NCI-H2081 treated with DMSO at 0.1 percent for 48 hours (cell line): ENCODE measurements at regions not wholly inside any gene's neighbourhood (a gene's known extent, or its start where the extent isn't known, plus 50 kb on each side); places are given as distances from the start of the nearest gene placed in this dataset.

ENCODE experiments used
- DNase-seq: peaks from one replicate; lab custom pipeline; 2025; lab: John Stamatoyannopoulos, UW

DNA sequence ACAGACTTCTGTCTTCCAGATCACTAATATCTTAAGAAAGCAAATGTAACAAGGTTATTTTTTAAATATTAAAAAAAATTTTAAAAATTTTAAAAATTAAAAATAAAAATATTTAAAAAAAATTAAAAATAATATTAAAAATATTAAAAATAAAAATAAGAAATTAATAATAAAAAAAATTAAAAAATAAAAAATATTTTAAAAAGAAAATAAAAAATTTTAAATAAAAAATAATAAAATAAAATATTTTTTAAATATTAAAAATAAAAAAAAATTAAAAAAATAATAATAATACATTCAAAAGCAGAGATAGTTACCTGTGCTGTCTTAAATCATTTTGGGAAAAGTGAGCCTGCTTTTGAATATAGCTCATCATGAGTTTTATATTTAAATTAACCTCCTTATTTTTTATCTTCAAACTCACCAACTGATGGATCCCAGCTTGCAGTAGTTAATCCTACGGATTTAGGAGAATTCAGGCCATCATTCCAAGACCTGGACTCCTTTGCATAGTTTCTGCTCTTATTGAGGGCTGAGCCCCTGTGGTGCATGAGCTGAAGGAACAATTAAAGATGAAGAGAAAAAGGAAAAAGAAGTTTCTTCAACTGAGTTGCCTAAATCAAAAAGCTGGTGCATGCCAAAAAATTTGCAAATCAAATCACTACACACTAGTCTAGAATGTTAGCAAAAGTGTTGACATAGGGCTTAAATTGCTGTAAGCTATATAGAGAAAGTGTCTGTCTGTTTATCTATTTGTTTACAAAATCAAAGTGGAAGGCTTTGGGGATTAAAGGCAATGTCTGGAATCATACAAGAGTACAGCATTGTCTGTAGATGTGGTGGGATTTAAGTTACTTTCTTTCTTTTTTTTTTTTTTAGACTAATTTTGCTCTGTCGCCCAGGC is 50.5 kb upstream of the ZNF438 start:
- DNase-seq = no peak

DNA sequence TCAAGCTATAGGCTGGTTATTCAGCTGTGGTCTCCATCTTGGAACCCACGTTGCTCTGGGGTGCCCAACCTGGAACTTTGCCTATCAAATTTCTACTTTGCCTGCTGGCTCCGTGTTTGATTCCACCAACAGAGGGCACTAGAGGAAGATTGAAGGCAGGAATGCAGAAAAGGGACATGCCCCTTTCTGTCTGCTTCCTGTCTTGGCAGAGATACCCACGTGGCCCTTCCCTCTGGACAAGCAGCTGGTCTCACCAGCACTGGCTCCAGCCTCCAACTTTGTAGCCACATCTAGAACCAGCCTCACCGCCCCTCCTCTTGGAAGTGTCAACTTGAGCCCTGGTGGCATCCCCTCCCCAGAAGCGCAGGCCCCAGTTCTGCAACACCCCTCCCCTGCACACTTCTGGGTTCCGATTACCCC is 52.1 kb upstream of the ZNF438 start:
- peak; percentile 2 for DNase-seq

DNA sequence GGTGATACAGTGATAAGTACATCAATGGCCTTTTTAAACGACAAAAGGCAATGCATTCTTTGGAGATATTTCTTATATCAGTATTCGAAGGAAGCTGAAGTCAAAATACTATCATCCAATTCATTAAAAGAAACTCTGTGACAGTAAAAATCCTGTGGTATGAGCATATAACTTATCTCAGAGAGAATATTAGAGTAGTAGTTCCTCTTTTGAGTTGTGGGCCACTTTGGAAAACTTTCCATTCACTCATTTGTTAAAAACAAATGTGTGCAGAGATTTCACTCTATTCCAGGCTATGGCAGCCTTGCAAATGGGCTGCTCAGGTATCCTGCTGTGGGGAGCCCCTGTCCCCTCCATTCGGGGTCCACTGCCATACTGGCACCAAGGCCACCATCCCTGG is 55.3 kb upstream of the ZNF438 start:
- DNase-seq = no peak

DNA sequence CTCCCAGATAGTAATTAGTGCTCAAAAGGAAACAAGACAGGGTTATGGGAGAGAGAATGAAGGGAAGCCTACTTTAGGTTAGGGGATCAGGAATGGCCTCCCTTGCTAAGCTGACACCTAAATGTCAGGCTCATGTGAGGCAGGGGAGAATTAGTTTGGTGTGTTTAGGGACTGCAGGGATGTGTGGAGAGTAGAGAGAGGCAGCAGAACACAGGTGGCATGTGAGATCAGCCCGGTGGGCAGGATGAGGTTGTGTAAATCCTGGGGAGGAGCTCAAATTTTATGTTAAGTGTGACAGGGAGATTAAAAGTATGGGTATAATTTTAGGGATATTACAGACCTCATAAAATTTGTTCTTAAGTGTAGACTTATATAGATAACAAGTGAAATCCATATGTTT is 56.2 kb upstream of the ZNF438 start:
- no peak for DNase-seq

DNA sequence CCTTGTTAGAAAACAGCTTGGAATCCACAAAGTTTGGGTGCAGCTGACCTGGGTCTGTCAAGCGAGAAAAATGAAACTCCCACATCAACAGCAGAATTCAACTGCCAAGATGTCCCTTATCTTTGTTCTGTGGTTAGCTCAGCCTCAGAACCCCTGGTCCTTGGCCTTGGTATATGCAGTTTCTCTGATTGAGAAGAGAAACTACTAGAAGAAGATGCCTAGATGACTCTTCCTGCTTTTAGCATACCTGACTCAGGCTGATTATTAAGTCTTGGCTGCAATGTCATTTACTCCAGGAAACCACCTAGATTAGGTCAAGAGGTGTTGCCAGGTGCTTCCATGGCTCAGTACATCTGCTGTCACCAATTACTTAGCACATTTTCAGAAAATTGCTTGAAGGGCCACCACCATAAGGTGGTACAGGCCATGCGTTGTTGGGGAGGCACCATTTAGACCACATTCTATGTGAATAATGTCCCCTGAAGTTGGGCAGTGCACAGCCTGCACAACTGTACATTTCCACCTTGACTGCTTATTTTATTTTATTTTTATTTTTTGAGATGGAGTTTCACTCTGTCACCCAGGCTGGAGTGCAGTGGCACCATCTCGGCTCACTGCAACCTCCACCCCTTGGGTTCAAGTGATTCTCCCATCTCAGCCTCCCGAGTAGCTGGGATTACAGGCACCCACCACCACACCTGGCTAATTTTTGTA is 59.4 kb upstream of the ZNF438 start:
- no peak for DNase-seq

DNA sequence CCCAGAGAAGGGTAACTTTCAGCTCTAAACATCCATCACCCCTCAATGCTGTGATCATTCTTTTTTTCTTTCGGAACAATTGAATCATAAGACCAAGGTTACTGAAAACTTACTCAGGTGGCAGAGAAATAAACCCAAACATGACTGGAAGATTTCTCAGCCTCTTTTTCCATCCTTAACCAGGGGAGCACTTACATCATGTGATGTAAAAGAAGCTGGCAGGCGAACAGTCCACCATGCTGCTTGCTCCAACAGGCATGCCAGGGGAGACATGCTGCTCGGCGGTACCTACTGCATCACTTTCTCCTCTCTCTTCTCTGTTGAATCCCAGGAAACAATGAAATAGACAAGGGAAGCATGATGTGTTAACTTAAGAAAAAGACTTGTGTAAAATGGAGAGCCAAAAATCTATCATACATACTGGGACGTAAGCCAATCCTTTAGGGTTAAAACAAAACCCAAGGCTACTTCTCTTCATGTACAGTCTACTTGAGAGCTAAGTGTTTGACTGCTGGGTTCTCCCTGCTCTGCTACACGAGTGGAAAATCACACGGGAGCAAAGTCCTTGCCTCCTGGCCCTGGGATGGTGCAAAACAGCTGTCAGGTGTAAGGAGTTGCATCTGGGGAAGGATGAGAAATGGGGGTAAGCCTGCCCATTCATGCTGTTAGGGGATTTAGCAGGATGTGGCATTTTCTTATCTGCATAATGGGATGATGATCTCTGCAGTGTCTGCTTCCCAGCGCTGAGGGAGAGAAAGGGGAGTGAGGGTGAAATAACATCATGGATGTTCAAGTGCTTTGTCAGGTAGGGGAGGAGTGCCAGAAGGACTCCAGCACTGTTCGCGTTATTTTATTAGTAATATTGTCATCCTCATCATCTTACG is 64.3 kb upstream of the ZNF438 start:
- DNase-seq = no peak

DNA sequence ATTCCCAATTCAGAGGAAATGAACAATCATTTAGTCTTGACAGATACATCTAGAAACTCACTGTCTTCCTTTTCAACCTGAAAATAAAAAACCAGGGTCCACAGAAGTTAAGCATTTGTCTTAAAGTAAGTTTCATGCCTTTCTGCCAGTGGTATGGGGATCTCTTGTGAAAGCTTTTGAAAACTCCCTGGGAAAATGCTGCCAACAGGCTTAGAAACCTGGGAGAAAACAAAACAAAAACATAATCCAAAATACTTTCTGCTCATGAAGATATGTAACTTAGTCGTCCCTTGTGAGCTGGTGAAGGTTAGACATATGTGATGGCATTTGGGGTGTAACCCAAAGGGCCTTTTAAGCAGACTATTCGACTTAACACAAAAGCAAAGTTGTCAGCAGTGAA is 66.4 kb upstream of the ZNF438 start:
- DNase-seq = no peak

DNA sequence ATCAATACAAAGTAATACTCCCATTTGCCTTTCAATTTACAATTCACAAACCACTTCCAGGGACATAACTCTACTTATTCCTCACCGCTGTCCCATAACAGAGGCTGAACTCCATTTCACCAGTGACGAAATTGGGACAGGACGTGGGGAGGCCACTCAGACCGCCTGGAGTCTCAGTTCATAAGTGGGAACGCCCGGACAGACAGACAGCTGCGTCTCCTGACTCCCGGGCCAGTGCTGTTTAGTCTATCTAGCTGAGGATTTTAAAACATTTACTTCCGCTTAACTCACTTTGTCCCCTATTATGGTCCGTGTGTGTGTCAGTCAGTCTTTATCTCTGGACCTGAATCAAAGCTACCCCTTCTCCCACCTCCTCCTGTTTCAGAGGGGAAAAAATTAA is 67.4 kb upstream of the ZNF438 start:
- no peak for DNase-seq

DNA sequence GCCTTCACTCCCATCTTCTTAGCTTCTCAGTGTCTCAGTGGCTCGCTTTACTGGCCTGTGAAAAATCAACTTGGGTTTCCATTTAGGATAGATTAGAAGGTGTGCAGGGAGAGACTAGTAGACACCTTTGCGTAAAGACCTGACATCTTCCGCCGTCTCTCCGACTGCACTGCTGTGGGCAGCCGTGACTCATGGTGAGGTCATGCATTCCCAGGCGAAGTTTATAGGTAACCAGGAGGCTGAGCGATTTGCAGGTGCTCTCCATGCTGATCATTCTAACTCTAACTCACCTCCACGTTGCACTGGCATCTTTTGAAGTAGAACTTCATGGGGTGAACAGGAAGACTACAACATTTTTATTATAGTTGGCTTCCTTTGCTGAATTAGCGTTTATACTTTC is 68.0 kb upstream of the ZNF438 start:
- no peak for DNase-seq

DNA sequence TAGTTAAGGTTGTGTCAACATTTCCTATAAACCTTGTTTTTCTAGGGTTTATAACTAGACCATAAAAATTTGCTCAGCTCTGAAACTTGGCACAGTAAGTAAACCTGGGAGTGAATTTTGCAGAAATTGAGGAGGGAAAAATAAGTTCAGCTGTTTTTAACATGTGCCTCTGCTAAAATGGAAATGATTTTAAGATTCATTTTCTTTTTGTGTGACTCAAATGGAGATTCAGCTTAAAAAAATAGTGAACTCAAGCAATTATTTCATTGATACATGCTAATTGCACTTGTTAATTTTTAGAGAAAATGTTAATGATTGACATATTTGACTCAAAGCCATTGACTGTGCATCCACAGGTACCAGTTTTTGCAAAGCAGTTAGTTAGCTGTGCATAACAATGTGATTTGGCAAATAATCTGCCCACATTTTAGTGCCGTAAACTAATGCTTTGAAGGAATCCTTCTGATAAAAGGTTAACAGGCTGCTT is 68.5 kb upstream of the ZNF438 start:
- no peak for DNase-seq

DNA sequence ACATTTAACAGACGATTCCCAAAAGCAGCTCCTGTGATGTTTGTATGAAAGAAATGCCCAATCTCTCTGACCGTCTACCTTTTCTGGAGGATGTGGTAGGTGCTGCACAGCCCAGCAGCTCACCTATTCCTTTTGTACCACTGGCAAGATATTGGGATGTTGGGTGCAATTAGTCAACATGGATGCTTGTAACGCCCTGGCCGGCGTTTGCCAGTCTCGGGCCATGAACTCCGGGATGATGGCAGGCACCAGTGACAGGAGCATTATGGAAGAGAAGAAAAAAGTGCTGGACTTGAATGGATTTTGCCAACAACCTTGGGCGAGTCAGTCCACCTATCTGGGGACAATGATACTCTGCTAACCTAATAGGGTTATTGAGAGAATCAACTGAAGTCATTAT is 69.0 kb upstream of the ZNF438 start:
- DNase-seq = no peak

DNA sequence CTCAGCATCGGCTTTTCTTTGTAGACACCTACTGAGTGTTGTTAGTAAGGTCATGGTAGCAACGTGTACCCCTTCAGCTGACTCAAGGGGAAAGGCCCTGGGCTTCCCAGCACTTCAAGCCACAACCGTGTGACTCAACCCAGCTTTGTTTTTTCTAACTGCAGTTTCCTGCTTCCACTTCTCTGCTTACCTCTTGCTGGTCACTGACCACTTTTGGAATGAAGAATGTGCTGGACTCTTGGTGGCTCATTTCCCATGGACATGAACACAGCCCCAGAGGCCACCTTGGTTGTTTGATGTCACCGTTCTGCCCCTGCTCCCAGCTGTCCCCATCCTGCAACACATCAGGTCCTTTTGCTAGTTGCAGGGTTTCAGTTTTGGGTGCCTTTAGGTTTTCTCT is 69.5 kb upstream of the ZNF438 start:
- DNase-seq = no peak

DNA sequence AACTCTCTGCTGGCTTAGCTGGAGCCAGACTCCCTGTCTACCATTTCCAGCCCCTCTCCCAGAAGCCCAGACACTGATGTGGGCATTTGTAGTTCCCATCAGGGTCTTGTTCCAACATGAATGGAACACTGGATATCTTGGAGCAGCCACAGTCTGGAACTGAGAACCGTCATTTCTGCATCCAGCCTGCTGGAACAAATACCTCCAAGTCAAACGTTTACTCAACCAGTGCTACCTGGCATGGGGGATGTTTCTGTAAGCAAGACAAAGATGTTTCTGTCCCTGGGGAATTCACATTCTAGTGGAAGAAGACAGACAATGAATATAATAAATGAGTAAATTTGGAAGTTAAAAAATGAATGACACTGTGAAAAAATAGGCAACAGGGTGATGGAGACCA is 70.8 kb upstream of the ZNF438 start:
- no peak for DNase-seq

DNA sequence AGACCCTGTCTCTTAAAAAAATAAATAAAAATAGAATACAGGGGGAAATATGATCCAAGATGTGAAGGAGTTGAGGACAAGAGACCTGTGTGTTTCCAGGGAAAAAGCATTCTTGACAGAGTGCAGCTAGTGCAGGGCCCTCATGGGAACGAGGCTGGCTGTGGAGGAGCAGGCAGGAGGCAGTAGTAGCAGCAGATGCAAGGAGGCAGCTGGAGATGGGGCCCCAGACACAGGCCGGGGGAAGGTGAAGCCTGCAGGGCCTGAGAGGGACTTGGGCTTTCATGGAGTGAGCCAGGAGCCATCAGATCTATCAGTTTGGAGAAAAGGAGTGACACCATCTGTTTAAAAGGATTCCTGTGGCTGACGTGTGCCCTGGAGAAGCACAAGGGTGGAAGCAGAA is 71.4 kb upstream of the ZNF438 start:
- no peak for DNase-seq

DNA sequence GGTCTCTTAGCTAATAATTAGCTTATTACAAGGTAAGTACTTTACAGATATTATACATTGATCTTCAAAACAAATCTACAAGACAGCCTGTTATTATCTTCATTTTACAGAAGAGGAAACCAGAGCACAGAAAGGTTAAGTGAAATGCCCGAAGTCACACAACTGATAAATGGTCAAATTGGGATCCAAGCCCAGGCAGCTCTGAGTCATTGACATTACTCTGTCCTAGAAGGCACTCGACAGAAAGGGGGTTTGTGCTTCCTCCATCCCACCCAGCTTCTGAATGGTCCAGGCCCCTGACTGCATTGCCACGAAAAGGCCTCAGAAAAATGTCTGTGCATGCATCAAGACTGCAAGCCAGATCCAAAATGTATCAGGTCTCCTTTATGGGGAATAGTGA is 81.3 kb upstream of the ZNF438 start:
- no peak for DNase-seq

DNA sequence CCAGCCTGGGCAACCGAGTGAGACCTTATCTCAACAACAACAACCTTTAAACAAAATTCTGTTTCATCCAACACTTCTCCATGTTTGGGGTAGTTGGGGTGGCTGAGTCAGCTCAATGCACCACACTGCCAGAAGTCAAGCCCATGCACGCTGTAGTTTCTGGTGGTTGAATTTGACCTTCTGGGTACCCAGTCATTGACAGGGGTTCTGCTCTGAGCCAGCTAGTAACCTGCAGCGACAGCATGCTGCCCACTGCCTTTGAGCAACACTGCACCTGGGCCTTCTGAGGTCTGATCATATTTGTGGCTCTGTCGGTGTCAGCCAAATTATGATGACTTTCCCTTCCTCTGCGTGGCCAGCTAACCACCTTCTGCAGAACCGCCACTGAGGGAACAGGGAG is 84.6 kb upstream of the ZNF438 start:
- DNase-seq = no peak

DNA sequence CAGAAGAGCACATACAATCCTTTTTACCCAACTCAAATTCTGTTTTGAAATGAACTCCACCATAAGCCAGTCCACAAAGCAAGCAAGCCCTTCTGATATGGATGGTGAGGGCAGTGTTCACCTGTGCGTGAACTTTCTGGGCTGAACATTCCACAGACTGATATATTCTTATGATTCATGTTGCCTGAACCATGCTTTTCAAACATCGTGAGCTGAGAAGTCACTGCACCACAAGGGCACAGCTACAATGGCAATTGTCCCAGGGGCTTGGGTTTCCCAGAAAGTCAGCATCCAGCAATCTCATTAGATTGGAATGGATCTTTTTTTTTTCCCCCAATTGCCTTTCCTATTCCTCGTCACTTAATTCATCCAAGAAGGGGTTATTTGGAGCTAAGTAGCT is 86.9 kb upstream of the ZNF438 start:
- DNase-seq = no peak

DNA sequence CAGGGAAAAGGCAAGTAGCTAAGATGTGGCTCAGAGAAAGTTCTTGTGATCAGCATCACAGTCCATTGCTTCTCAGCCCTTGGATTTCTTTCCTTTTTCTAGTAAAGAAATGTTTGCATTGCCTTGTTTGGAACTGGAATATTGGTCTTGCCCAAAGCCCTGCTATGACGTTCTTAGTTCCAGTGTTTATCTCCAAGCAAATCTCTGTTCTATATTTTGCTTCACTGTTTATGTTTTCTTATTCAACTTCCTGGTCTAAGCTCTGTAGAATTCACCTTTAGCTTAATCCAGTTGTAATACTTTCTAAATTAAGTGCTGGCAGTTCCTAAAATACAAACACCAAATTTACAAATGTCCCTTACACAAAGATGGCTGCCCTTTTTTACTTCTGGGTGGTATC is 88.7 kb upstream of the ZNF438 start:
- DNase-seq = no peak

DNA sequence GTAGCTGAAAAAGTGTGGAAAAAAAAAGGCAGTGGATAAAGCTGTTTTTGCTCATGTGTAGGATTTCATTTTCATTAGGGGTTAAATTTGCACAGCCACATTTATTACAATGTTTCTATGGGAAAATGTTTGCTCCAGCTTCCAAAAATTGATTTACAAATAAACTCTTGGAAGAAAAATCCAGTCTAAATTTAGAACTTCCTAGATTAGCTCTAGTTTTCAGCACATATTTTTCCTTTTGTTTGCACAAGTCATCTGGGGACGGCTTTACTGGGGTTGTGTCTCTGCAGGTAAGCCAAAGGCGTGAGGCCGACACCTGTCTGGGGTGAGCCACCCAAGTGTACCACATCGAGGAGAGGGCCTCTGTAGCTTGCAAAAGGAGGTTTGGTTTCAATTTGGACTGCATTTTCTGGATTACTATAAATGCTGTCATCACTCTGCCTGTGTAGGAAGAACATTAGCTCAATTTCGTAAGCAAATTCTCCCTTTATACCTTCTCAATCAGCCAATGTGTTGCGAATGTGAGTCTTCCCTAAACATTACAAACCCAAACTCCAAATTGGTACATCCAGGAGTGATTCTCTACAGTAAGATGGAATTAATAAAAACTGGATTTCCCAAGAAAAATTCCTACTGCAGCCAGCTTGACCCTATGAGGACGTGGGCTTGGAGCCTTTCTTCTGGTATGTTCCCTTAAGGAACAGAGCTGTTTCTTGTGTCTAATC is 89.5 kb upstream of the ZNF438 start:
- DNase-seq = no peak

DNA sequence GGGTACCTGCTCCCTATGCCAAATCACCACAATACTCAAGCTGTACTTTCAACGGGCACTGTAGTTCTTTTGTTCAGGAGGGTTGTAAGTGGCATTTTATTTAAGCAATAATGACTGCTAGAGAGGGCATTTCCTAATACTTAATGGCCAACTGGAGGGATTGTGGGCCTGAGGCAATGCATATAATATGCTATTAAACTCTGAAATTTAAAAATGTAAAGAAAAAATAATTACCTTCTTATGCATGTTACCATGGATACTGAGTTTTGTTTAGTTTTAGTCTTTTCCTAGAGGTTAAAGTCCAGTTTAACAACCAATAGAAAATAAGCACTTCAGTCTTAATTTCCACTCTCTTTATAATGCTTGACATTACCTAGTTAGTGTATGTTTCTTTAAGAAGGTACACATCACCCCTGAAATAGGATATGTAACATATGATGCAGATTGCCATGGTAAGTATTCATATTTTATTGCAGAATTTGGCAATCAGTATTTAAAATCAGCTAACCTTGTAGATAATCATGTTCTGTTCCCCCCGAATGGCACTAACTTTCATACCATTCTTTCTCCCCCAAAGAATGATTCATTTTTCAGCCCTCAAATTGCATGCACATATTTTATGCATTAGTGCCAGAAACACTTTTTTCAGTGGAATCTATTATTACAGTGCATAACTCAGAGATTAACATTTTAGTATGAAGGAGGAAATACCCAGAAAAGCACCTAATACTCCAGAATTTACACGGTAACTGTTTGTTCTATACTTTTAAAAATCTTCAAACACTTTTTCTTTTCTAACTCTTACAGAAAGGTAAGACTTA is 90.3 kb upstream of the ZNF438 start:
- no peak for DNase-seq

DNA sequence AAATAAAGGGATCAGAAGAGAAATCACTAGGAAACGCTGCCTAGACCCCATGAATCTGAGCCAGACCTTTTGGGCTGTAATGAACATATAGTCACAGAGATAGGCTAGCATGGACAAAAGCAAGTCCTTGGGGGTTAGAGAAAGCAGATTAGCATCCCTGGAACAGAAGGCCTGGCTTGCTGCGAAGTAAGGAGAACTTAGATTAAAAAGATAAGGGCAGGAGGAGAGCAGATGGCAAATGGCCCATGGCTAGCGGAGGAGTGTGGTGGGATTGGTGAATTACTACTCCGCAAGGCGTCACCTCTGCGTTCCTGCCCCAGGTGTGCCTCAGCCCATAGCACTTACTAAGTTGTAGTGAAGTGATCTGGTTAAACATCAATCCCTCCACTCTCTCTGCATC is 92.3 kb upstream of the ZNF438 start:
- no peak for DNase-seq
